ENCODE measurements at regions not wholly inside any gene's neighbourhood (a gene's known extent, or its start where the extent isn't known, plus 50 kb on each side); places are given as distances from the start of the nearest gene placed in this dataset.
"Not testable (repeated sequence)": the region's sequence is repeated elsewhere in the genome, so short reads cannot be mapped to it uniquely, and the experiment has no call there.

DNA sequence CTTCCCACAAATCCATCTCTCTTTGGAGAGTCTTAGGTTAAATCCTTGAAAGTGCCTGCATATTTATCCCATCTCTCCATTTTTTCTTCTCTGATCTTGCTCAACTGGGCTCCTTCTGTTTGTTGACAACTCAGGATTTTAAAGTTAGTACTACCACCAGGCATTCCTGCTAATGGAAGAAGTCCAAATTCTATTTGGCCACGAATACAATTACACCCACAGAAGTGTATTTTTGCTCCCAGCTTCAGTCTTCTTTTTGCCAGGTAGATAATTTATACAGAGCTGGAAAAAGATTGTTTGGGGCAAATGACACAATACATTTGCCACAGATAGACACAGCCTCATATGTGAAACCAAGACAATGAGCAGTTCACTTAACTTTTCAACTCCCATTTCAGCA is 74.8 kb downstream of the CETN3 start:
- no peaks in the 10 kb centered on the region for H3K4me1 ChIP-seq (ENCODE audit: control insufficient read depth in 5 of 5, insufficient read depth in 5 of 5, low read length in 5 of 5)
- H3K9ac ChIP-seq (ENCODE audit: insufficient read depth in 1 of 2, low read length in 2 of 2), result no peak overlapping the region
- WGBS, 2 donors, result 25 to 75% methylated on average over 1 of the region's 1 CpG
- peaks cover 0 to 6% (median 0%) of the 10 kb centered on the region in 4 donors for H3K9me3 ChIP-seq (ENCODE audit: control insufficient read depth in 4 of 4, insufficient read depth in 3 of 4, low read length in 3 of 4)
- TF ChIP-seq, protein P1, sequence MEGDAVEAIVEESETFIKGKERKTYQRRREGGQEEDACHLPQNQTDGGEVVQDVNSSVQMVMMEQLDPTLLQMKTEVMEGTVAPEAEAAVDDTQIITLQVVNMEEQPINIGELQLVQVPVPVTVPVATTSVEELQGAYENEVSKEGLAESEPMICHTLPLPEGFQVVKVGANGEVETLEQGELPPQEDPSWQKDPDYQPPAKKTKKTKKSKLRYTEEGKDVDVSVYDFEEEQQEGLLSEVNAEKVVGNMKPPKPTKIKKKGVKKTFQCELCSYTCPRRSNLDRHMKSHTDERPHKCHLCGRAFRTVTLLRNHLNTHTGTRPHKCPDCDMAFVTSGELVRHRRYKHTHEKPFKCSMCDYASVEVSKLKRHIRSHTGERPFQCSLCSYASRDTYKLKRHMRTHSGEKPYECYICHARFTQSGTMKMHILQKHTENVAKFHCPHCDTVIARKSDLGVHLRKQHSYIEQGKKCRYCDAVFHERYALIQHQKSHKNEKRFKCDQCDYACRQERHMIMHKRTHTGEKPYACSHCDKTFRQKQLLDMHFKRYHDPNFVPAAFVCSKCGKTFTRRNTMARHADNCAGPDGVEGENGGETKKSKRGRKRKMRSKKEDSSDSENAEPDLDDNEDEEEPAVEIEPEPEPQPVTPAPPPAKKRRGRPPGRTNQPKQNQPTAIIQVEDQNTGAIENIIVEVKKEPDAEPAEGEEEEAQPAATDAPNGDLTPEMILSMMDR (IDR thresholded peaks at IDR 0.05; ENCODE audit: control extremely low read depth, extremely low read depth), result no peak
- no peaks in the 10 kb centered on the region for H3K36me3 ChIP-seq (ENCODE audit: control insufficient read depth in 4 of 4, insufficient read depth in 4 of 4, low read length in 4 of 4)
- ATAC-seq (ENCODE audit: insufficient read depth, low FRiP score), result no peak
- no peak overlapping the region for H3K27ac ChIP-seq (ENCODE audit: low read depth in 1 of 2, low read length in 1 of 2)
- H3K4me3 ChIP-seq, result no peak overlapping the region
- no peaks in the 10 kb centered on the region for H3K27me3 ChIP-seq (ENCODE audit: control insufficient read depth in 3 of 3, insufficient read depth in 3 of 3, low read length in 2 of 3)
- DNase-seq, result no peak

DNA sequence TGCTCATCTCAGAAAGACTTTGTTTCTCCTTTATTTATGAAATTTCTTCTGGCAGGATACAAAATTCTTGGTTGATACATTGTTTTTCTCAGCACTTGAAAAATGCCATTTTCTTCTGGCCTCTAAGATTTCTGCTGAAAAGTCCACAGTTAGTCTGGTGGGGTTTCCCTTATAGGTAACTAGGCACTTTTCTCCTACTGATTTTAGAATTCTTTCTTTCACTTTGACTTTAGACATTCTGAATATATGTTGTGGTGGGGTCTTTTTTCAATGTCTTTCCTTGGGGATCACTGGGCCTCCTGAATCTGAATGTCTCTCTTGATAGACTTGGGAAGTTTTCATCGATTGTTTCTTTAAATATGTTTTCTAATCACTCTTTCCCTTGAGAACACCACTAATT is 79.6 kb downstream of the CETN3 start:
- 88 to 96% methylated on average over 1 of the region's 1 CpG for WGBS, 2 donors
- Histone ChIP-seq H3K9ac (ENCODE audit: insufficient read depth in 1 of 2, low read length in 2 of 2) (no peak overlapping the region), H3K36me3 (ENCODE audit: control insufficient read depth in 4 of 4, insufficient read depth in 4 of 4, low read length in 4 of 4) (no peaks in the 10 kb centered on the region), H3K9me3 (ENCODE audit: control insufficient read depth in 4 of 4, insufficient read depth in 3 of 4, low read length in 3 of 4) (peaks cover 0 to 6% (median 0%) of the 10 kb centered on the region in 4 donors), H3K27me3 (ENCODE audit: control insufficient read depth in 3 of 3, insufficient read depth in 3 of 3, low read length in 2 of 3) (no peaks in the 10 kb centered on the region), H3K27ac (ENCODE audit: low read depth in 1 of 2, low read length in 1 of 2) (no peak overlapping the region), H3K4me3 (no peak overlapping the region), H3K4me1 (ENCODE audit: control insufficient read depth in 5 of 5, insufficient read depth in 5 of 5, low read length in 5 of 5) (no peaks in the 10 kb centered on the region)
- no peak for DNase-seq
- no peak for ATAC-seq (ENCODE audit: insufficient read depth, low FRiP score)
- TF ChIP-seq, protein P1 (IDR thresholded peaks at IDR 0.05; ENCODE audit: control extremely low read depth, extremely low read depth), result no peak

DNA sequence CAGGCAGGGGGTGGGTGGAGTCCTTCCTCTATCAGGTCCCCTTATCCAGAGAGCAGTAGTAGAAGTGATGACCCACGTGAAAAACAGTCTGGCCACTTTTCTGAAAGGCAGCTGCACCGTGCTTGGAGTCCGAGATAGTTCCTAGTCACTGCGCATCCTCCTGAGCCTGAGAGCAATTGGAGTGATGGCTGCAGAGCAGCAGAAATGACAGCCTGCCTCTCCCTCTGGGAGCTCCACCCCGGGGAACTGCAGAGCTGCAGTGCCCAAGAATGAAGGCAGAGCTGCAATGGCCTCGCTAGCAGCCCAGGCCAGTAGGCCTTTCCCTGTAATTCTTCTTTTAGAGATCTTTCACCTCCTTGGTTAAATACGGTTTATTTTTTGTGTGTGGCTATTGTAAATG is 82.6 kb downstream of the CETN3 start:
- 75 to 88% methylated on average over 7 of the region's 7 CpGs for WGBS, 2 donors
- peaks cover 0 to 6% (median 0%) of the 10 kb centered on the region in 4 donors for H3K9me3 ChIP-seq (ENCODE audit: control insufficient read depth in 4 of 4, insufficient read depth in 3 of 4, low read length in 3 of 4)
- H3K4me1 ChIP-seq (ENCODE audit: control insufficient read depth in 5 of 5, insufficient read depth in 5 of 5, low read length in 5 of 5), result no peaks in the 10 kb centered on the region
- TF ChIP-seq, protein P1 (IDR thresholded peaks at IDR 0.05; ENCODE audit: control extremely low read depth, extremely low read depth), result no peak
- DNase-seq (no peak), ATAC-seq (ENCODE audit: insufficient read depth, low FRiP score) (no peak)
- H3K27ac ChIP-seq (ENCODE audit: low read depth in 1 of 2, low read length in 1 of 2), result no peak overlapping the region
- no peak overlapping the region for H3K4me3 ChIP-seq
- no peaks in the 10 kb centered on the region for H3K36me3 ChIP-seq (ENCODE audit: control insufficient read depth in 4 of 4, insufficient read depth in 4 of 4, low read length in 4 of 4)
- H3K27me3 ChIP-seq (ENCODE audit: control insufficient read depth in 3 of 3, insufficient read depth in 3 of 3, low read length in 2 of 3), result no peaks in the 10 kb centered on the region
- H3K9ac ChIP-seq (ENCODE audit: insufficient read depth in 1 of 2, low read length in 2 of 2), result no peak overlapping the region

DNA sequence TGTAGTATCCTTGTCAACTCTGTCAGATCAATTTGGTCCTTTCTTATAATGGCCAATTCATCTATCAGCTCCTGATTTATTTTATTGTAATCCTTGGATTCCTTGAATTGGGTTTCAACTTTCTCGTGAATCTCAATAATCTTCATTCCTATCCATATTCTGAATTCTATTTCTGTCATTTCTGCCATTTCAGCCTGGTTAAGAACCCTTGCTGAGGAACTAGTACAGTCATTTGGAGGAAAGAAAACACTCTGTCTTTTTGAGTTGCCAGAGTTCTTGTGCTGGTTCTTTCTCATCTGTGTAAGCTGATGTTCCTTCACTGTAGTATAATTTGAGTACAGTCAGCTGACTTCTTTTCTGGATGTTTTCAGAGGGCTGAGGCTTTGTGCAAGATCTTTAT is 84.5 kb downstream of the CETN3 start:
- ATAC-seq (ENCODE audit: insufficient read depth, low FRiP score), result no peak
- H3K36me3 ChIP-seq (ENCODE audit: control insufficient read depth in 4 of 4, insufficient read depth in 4 of 4, low read length in 4 of 4), result no peaks in the 10 kb centered on the region
- 88 to 93% methylated on average over 1 of the region's 1 CpG for WGBS, 2 donors
- no peaks in the 10 kb centered on the region for H3K4me1 ChIP-seq (ENCODE audit: control insufficient read depth in 5 of 5, insufficient read depth in 5 of 5, low read length in 5 of 5)
- H3K27ac ChIP-seq (ENCODE audit: low read depth in 1 of 2, low read length in 1 of 2), result no peak overlapping the region
- no peak overlapping the region for H3K4me3 ChIP-seq
- no peak overlapping the region for H3K9ac ChIP-seq (ENCODE audit: insufficient read depth in 1 of 2, low read length in 2 of 2)
- DNase-seq, result no peak
- H3K27me3 ChIP-seq (ENCODE audit: control insufficient read depth in 3 of 3, insufficient read depth in 3 of 3, low read length in 2 of 3), result no peaks in the 10 kb centered on the region
- TF ChIP-seq, protein P1 (IDR thresholded peaks at IDR 0.05; ENCODE audit: control extremely low read depth, extremely low read depth), result no peak
- H3K9me3 ChIP-seq (ENCODE audit: control insufficient read depth in 4 of 4, insufficient read depth in 3 of 4, low read length in 3 of 4), result peaks cover 0 to 7% (median 0%) of the 10 kb centered on the region in 4 donors

DNA sequence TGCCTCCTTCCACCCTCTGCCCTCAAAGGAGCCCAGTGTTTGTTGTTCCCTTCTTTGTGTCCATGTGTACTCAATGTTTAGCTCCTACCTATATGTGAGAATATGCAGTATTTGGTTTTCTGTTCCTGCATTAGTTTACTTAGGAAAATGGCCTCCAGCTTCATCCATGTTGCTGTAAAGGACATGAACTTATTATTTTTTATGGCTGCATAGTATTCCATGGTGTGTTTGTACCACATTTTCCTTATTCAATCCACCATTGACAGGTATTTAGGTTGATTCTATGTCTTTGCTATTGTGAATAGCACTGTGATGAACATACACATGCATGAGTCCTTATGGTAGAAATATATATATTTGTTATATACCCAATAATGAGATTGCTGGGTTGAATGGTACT is 89.2 kb downstream of the CETN3 start:
- not testable (repeated sequence) for H3K27me3 ChIP-seq (ENCODE audit: control insufficient read depth in 3 of 3, insufficient read depth in 3 of 3, low read length in 2 of 3); H3K9ac ChIP-seq (ENCODE audit: insufficient read depth in 1 of 2, low read length in 2 of 2); H3K27ac ChIP-seq (ENCODE audit: low read depth in 1 of 2, low read length in 1 of 2); DNase-seq; H3K9me3 ChIP-seq (ENCODE audit: control insufficient read depth in 4 of 4, insufficient read depth in 3 of 4, low read length in 3 of 4); ATAC-seq (ENCODE audit: insufficient read depth, low FRiP score); H3K4me3 ChIP-seq; H3K36me3 ChIP-seq (ENCODE audit: control insufficient read depth in 4 of 4, insufficient read depth in 4 of 4, low read length in 4 of 4); H3K4me1 ChIP-seq (ENCODE audit: control insufficient read depth in 5 of 5, insufficient read depth in 5 of 5, low read length in 5 of 5)

Measured in lung (tissue), 11 donors.